Common myeloid progenitor, CD34-positive (primary cell): ENCODE measurements at regions not wholly inside any gene's neighbourhood (a gene's known extent, or its start where the extent isn't known, plus 50 kb on each side); places are given as distances from the start of the nearest gene placed in this dataset.

Experiments
- CTCF ChIA-PET: fragments of 350-600 bp; sonication (Branson Sonifier 250); formaldehyde crosslinking; loops from one replicate; lab custom pipeline; 2021; ENCODE audit warnings: antibody characterized with exemption; lab: Charles Lee
- POLR2A ChIA-PET: fragments of 350-600 bp; sonication (Branson Sonifier 250); formaldehyde crosslinking; loops from one replicate; lab custom pipeline; 2021; ENCODE audit warnings: antibody characterized with exemption; lab: Charles Lee
- DNase-seq, 3 donors: peaks; one replicate each; pipeline versions ENCODE4 v3.0.0 to v3.0.0-alpha.2; 2013
- H3K27ac ChIP-seq, 2 experiments: 1 replicate in 1 of 2; 2 replicates in 1 of 2; pipeline ENCODE4 v1.7.0; 2013; ENCODE audit warnings: inconsistent platforms in 2 of 2, low read length in 2 of 2, mild to moderate bottlenecking in 2 of 2, low read depth in 1 of 2, moderate library complexity in 1 of 2; ENCODE audit not compliant: severe bottlenecking in 2 of 2, insufficient read depth in 1 of 2, poor library complexity in 1 of 2
- H3K27me3 ChIP-seq, 5 experiments: replicated peaks in 2 of 5; 1 replicate in 3 of 5; 2 replicates in 2 of 5; pipeline versions ENCODE4 v1.6.1 to v1.7.0; 2013; ENCODE audit warnings: low read length in 4 of 5, mild to moderate bottlenecking in 2 of 5, moderate library complexity in 2 of 5, inconsistent platforms in 1 of 5; ENCODE audit not compliant: insufficient read depth in 5 of 5, control insufficient read depth in 4 of 5
- H3K36me3 ChIP-seq, 4 experiments: 1 replicate in 2 of 4; 2 replicates in 2 of 4; pipeline versions ENCODE4 v1.6.1 to v1.7.0; 2013; ENCODE audit warnings: low read length in 3 of 4, control low read depth in 1 of 4, mild to moderate bottlenecking in 1 of 4; ENCODE audit not compliant: control insufficient read depth in 4 of 4, insufficient read depth in 4 of 4
- H3K4me1 ChIP-seq, 4 experiments: 1 replicate in 3 of 4; 2 replicates in 1 of 4; pipeline versions ENCODE4 v1.6.1 to v1.7.1; 2013; ENCODE audit warnings: low read length in 3 of 4, mild to moderate bottlenecking in 3 of 4, control low read depth in 1 of 4, inconsistent platforms in 1 of 4, moderate library complexity in 1 of 4; ENCODE audit not compliant: control insufficient read depth in 4 of 4, insufficient read depth in 4 of 4; ENCODE audit errors: control extremely low read depth in 1 of 4
- H3K4me3 ChIP-seq, 7 experiments: 1 replicate in 4 of 7; 2 replicates in 3 of 7; pipeline versions ENCODE4 v1.5.1 to v1.7.0; 2013; ENCODE audit warnings: mild to moderate bottlenecking in 7 of 7, low read length in 6 of 7, moderate library complexity in 6 of 7, inconsistent platforms in 2 of 7, low read depth in 2 of 7, control low read depth in 1 of 7; ENCODE audit not compliant: insufficient read depth in 4 of 7, control insufficient read depth in 1 of 7; ENCODE audit errors: extremely low read depth in 1 of 7
- H3K9me3 ChIP-seq, 5 experiments: 1 replicate in 4 of 5; 2 replicates in 1 of 5; pipeline versions ENCODE4 v1.6.1 to v1.7.1; 2013; ENCODE audit warnings: low read length in 4 of 5, mild to moderate bottlenecking in 2 of 5, inconsistent platforms in 1 of 5, low read depth in 1 of 5, moderate library complexity in 1 of 5; ENCODE audit not compliant: control insufficient read depth in 4 of 5, insufficient read depth in 2 of 5; ENCODE audit errors: control extremely low read depth in 1 of 5
- WGBS: methylation state at CpG from one replicate; pipeline ENCODE4 v1.1.5; 2013; ENCODE audit not compliant: insufficient coverage; 5-methylcytosine and 5-hydroxymethylcytosine counted together

- 100% methylated on average over 1 of the region's 2 CpGs for WGBS
- no peaks in the 10 kb centered on the region for H3K36me3 ChIP-seq
- DNase-seq = no peak
- H3K4me3 ChIP-seq = no peak overlapping the region
- H3K27me3 ChIP-seq = no peaks in the 10 kb centered on the region
- H3K4me1 ChIP-seq = no peaks in the 10 kb centered on the region
- H3K9me3 ChIP-seq = peaks cover 0 to 17% (median 8%) of the 10 kb centered on the region in 5 experiments
- CTCF ChIA-PET = no interaction called here
- no peak overlapping the region for H3K27ac ChIP-seq
- POLR2A ChIA-PET = no interaction called here
These were observed 345.5 kb downstream of the MLLT3 start for GRCh38 chr9:20276762-20277161.

GRCh38 chr9:20271723-20272122 is 350.6 kb downstream of the MLLT3 start:
- CTCF ChIA-PET = no interaction called here
- H3K4me1 ChIP-seq = no peaks in the 10 kb centered on the region
- POLR2A ChIA-PET = no interaction called here
- H3K4me3 ChIP-seq = no peak overlapping the region
- no peaks in the 10 kb centered on the region for H3K27me3 ChIP-seq
- no peak overlapping the region for H3K27ac ChIP-seq
- DNase-seq = no peak
- H3K36me3 ChIP-seq = no peaks in the 10 kb centered on the region
- 100% methylated on average over 1 of the region's 2 CpGs for WGBS
- H3K9me3 ChIP-seq = peaks cover 0 to 10% (median 4%) of the 10 kb centered on the region in 5 experiments

GRCh38 chr9:20271096-20271495 is 351.2 kb downstream of the MLLT3 start:
- Histone ChIP-seq H3K4me1 (no peaks in the 10 kb centered on the region), H3K9me3 (peaks cover 0 to 3% (median 0%) of the 10 kb centered on the region in 5 experiments), H3K27me3 (no peaks in the 10 kb centered on the region), H3K4me3 (no peak overlapping the region), H3K27ac (no peak overlapping the region), H3K36me3 (no peaks in the 10 kb centered on the region)
- no peak for DNase-seq
- no CpG with 5 or more reads among the region's 1 CpG for whole genome bisulfite sequencing
- ChIA-PET CTCF (no interaction called here), POLR2A (no interaction called here)

- CTCF ChIA-PET = no interaction called here
- no peaks in the 10 kb centered on the region for H3K27me3 ChIP-seq
- POLR2A ChIA-PET = no interaction called here
- no peaks in the 10 kb centered on the region for H3K4me1 ChIP-seq
- no peak overlapping the region for H3K27ac ChIP-seq
- 83% methylated on average over 1 of the region's 1 CpG for WGBS
- no peaks in the 10 kb centered on the region for H3K36me3 ChIP-seq
- no peaks in the 10 kb centered on the region for H3K9me3 ChIP-seq
- no peak overlapping the region for H3K4me3 ChIP-seq
- no peak for DNase-seq
These were observed 352.1 kb downstream of the MLLT3 start for GRCh38 chr9:20270161-20270560.

- H3K4me1 ChIP-seq = no peaks in the 10 kb centered on the region
- POLR2A ChIA-PET = no interaction called here
- DNase-seq = no peak
- H3K9me3 ChIP-seq = no peaks in the 10 kb centered on the region
- H3K36me3 ChIP-seq = no peaks in the 10 kb centered on the region
- H3K27ac ChIP-seq = no peak overlapping the region
- CTCF ChIA-PET = no interaction called here
- WGBS = 100% methylated on average over 1 of the region's 2 CpGs
- no peak overlapping the region for H3K4me3 ChIP-seq
- no peaks in the 10 kb centered on the region for H3K27me3 ChIP-seq
These were observed 352.7 kb downstream of the MLLT3 start for GRCh38 chr9:20269620-20270019.

GRCh38 chr9:20264896-20265295 is 357.4 kb downstream of the MLLT3 start:
- POLR2A ChIA-PET = no interaction called here
- H3K27me3 ChIP-seq = no peaks in the 10 kb centered on the region
- WGBS = 100% methylated on average over 7 of the region's 7 CpGs
- no peak overlapping the region for H3K27ac ChIP-seq
- DNase-seq = no peak
- H3K4me1 ChIP-seq = no peaks in the 10 kb centered on the region
- no peaks in the 10 kb centered on the region for H3K36me3 ChIP-seq
- no peaks in the 10 kb centered on the region for H3K9me3 ChIP-seq
- no peak overlapping the region for H3K4me3 ChIP-seq
- CTCF ChIA-PET = no interaction called here

GRCh38 chr9:20262611-20263010 is 359.7 kb downstream of the MLLT3 start:
- Histone ChIP-seq H3K27ac (no peak overlapping the region), H3K4me1 (no peaks in the 10 kb centered on the region), H3K36me3 (no peaks in the 10 kb centered on the region), H3K27me3 (no peaks in the 10 kb centered on the region), H3K9me3 (no peaks in the 10 kb centered on the region), H3K4me3 (no peak overlapping the region)
- CTCF ChIA-PET = no interaction called here
- no peak for DNase-seq
- POLR2A ChIA-PET = no interaction called here
- WGBS = 93% methylated on average over 2 of the region's 4 CpGs
